ENCODE measurements at regions not wholly inside any gene's neighbourhood (a gene's known extent, or its start where the extent isn't known, plus 50 kb on each side); places are given as distances from the start of the nearest gene placed in this dataset.

DNA sequence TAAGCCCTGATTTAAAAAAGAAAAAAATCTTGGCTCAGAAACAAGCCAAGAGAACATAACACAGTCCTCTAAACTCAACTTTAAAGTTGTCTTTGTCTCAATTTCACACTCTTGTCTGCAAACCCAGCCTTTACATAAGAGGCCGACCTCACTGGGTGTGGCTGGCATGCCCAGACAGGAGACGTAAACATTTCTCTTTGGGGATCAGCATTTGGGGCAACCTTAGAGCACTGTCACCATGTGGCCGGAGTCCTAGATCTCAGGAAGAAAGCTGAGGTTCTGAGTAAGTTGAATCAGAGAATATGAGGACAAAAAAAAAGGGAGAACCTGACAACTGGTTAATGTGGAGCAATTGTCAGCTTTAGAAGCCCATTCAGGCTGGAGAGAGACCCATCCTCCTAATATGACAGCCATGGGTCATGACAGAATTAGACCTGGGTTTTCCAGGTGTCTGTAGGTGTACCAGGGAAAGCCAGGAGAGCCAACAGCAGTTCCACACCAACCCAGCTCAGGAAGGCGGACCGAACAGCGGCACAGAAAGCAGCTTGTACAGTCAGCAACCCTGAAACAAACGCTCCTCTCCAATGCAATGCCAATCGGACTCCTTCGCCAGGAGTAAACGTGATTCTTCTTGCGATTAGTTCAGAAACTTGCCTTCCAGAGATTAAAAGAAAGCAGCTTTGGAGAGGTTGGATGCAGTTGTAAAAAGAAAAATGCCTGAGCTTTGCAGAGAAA, 97.9 kb upstream of the MAP3K1 start:
- Histone ChIP-seq H3K9me3 (no peaks in the 10 kb centered on the region), H3K4me3 (ENCODE audit: low read depth in 2 of 2, low read length in 1 of 2) (no peak overlapping the region), H3F3A (replicated peaks; ENCODE audit: insufficient read depth) (no peaks in the 10 kb centered on the region), H3K4me1 (ENCODE audit: control insufficient read depth in 1 of 2, insufficient read depth in 2 of 2, low read depth in 1 of 2, low read length in 1 of 2) (peaks cover 0 to 33% of the 10 kb centered on the region in 2 experiments; a peak in 2 of 4 replicates), H3K36me3 (replicated peaks in 1 of 2; ENCODE audit: control insufficient read depth in 1 of 2, insufficient read depth in 2 of 2, low read length in 1 of 2) (no peaks in the 10 kb centered on the region), H3K4me2 (no peak overlapping the region), H3K9ac (no peak overlapping the region), H2AFZ (ENCODE audit: low read depth) (no peak overlapping the region), H4K20me1 (ENCODE audit: insufficient read depth) (no peaks in the 10 kb centered on the region), H3K27me3 (ENCODE audit: insufficient read depth) (no peaks in the 10 kb centered on the region), H3K79me2 (ENCODE audit: insufficient read depth) (no peaks in the 10 kb centered on the region), H3K9me2 (no peaks in the 10 kb centered on the region), H3K27ac (ENCODE audit: low read depth in 2 of 2, low read length in 1 of 2) (peak overlapping the region in 1 of 2 experiments; percentile 68; a peak in 2 of 4 replicates)
- ChIA-PET POLR2A (interaction anchor here (1.3 kb wide), 1 partner anchor 97 kb away, joined by 3 read pairs; the partner anchor contains the start of gene MAP3K1), CTCF (interaction anchor here (0.7 to 1.6 kb wide), 5 partner anchors 31 to 447 kb away, joined by 3 read pairs; no protein-coding TSS in a partner anchor)
- WGBS (ENCODE audit: low lambda C conversion rate): 83% methylated on average over 11 of the region's 11 CpGs
- TF ChIP-seq FOXJ3 (CRISPR knock-in tag; IDR thresholded peaks at IDR 0.05) (no peak), RFX5 (IDR thresholded peaks at IDR 0.05; ENCODE audit: low read length) (no peak), CHD2 (IDR thresholded peaks at IDR 0.05; ENCODE audit: low read length, partially characterized antibody) (no peak), JUND (IDR thresholded peaks at IDR 0.05) (no peak), FOSL2 (IDR thresholded peaks at IDR 0.05; ENCODE audit: borderline replicate concordance, low read depth) (no peak), SIN3A (IDR thresholded peaks at IDR 0.05; ENCODE audit: borderline replicate concordance, low read depth, low read length) (no peak), TAF1 (IDR thresholded peaks at IDR 0.05; ENCODE audit: borderline replicate concordance, low read depth, low read length) (no peak), MEF2A (IDR thresholded peaks at IDR 0.05; ENCODE audit: borderline replicate concordance, low read depth) (no peak), TEAD4 (IDR thresholded peaks at IDR 0.05; ENCODE audit: borderline replicate concordance, insufficient read depth) (no peak), YY1 (IDR thresholded peaks at IDR 0.05; ENCODE audit: low read depth) (no peak), RCOR1 (IDR thresholded peaks at IDR 0.05; ENCODE audit: low read length) (no peak), FOXM1 (IDR thresholded peaks at IDR 0.05; ENCODE audit: low read depth) (no peak), POLR2AphosphoS5 (IDR thresholded peaks at IDR 0.05; ENCODE audit: low read depth, low read length) (no peak), NRF1 (IDR thresholded peaks at IDR 0.05; ENCODE audit: low read depth, low read length) (no peak), MXI1 (IDR thresholded peaks at IDR 0.05; ENCODE audit: low read depth, low read length) (no peak)
- TF ChIP-seq, protein P1, sequence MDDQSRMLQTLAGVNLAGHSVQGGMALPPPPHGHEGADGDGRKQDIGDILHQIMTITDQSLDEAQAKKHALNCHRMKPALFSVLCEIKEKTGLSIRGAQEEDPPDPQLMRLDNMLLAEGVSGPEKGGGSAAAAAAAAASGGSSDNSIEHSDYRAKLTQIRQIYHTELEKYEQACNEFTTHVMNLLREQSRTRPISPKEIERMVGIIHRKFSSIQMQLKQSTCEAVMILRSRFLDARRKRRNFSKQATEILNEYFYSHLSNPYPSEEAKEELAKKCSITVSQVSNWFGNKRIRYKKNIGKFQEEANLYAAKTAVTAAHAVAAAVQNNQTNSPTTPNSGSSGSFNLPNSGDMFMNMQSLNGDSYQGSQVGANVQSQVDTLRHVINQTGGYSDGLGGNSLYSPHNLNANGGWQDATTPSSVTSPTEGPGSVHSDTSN (IDR thresholded peaks at IDR 0.05): no peak
- TF ChIP-seq, protein P2, sequence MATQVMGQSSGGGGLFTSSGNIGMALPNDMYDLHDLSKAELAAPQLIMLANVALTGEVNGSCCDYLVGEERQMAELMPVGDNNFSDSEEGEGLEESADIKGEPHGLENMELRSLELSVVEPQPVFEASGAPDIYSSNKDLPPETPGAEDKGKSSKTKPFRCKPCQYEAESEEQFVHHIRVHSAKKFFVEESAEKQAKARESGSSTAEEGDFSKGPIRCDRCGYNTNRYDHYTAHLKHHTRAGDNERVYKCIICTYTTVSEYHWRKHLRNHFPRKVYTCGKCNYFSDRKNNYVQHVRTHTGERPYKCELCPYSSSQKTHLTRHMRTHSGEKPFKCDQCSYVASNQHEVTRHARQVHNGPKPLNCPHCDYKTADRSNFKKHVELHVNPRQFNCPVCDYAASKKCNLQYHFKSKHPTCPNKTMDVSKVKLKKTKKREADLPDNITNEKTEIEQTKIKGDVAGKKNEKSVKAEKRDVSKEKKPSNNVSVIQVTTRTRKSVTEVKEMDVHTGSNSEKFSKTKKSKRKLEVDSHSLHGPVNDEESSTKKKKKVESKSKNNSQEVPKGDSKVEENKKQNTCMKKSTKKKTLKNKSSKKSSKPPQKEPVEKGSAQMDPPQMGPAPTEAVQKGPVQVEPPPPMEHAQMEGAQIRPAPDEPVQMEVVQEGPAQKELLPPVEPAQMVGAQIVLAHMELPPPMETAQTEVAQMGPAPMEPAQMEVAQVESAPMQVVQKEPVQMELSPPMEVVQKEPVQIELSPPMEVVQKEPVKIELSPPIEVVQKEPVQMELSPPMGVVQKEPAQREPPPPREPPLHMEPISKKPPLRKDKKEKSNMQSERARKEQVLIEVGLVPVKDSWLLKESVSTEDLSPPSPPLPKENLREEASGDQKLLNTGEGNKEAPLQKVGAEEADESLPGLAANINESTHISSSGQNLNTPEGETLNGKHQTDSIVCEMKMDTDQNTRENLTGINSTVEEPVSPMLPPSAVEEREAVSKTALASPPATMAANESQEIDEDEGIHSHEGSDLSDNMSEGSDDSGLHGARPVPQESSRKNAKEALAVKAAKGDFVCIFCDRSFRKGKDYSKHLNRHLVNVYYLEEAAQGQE (IDR thresholded peaks at IDR 0.05; ENCODE audit: low read depth, low read length): no peak
- TF ChIP-seq, protein P3, sequence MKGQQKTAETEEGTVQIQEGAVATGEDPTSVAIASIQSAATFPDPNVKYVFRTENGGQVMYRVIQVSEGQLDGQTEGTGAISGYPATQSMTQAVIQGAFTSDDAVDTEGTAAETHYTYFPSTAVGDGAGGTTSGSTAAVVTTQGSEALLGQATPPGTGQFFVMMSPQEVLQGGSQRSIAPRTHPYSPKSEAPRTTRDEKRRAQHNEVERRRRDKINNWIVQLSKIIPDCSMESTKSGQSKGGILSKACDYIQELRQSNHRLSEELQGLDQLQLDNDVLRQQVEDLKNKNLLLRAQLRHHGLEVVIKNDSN (IDR thresholded peaks at IDR 0.05; ENCODE audit: borderline replicate concordance, low read depth): no peak
- TF ChIP-seq, protein P4, sequence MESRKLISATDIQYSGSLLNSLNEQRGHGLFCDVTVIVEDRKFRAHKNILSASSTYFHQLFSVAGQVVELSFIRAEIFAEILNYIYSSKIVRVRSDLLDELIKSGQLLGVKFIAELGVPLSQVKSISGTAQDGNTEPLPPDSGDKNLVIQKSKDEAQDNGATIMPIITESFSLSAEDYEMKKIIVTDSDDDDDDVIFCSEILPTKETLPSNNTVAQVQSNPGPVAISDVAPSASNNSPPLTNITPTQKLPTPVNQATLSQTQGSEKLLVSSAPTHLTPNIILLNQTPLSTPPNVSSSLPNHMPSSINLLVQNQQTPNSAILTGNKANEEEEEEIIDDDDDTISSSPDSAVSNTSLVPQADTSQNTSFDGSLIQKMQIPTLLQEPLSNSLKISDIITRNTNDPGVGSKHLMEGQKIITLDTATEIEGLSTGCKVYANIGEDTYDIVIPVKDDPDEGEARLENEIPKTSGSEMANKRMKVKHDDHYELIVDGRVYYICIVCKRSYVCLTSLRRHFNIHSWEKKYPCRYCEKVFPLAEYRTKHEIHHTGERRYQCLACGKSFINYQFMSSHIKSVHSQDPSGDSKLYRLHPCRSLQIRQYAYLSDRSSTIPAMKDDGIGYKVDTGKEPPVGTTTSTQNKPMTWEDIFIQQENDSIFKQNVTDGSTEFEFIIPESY (IDR thresholded peaks at IDR 0.05; ENCODE audit: borderline replicate concordance, low read depth): no peak
- TF ChIP-seq, protein P5, sequence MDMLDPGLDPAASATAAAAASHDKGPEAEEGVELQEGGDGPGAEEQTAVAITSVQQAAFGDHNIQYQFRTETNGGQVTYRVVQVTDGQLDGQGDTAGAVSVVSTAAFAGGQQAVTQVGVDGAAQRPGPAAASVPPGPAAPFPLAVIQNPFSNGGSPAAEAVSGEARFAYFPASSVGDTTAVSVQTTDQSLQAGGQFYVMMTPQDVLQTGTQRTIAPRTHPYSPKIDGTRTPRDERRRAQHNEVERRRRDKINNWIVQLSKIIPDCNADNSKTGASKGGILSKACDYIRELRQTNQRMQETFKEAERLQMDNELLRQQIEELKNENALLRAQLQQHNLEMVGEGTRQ (IDR thresholded peaks at IDR 0.05; ENCODE audit: borderline replicate concordance, low read depth, low read length): no peak
- no peak for DNase-seq
